ENCODE measurements at regions not wholly inside any gene's neighbourhood (a gene's known extent, or its start where the extent isn't known, plus 50 kb on each side); places are given as distances from the start of the nearest gene placed in this dataset.

- TF ChIP-seq EP300 (IDR thresholded peaks at IDR 0.05; ENCODE audit: borderline replicate concordance in 1 of 2, low read depth in 1 of 2, low read length in 1 of 2), result no peak
- TF ChIP-seq GABPA (IDR thresholded peaks at IDR 0.05; ENCODE audit: low read depth), result no peak
- no peak for TF ChIP-seq ELF1 (IDR thresholded peaks at IDR 0.05)
- TF ChIP-seq FOXM1 (IDR thresholded peaks at IDR 0.05; ENCODE audit: low read depth), result no peak
- no peak for TF ChIP-seq IRF3 (IDR thresholded peaks at IDR 0.05; ENCODE audit: low read depth, low read length)
Measured at GRCh38 chr11:95647871-95648270, 141.7 kb downstream of the FAM76B start (continued).

- no peaks in the 10 kb centered on the region for H3F3A ChIP-seq (replicated peaks; ENCODE audit: insufficient read depth)
- ChIA-PET CTCF (interaction anchor here (0.5 kb wide), 1 partner anchor 566 kb away, joined by 3 read pairs; no protein-coding TSS in a partner anchor), POLR2A (no interaction called here)
- no peak for TF ChIP-seq USF1 (IDR thresholded peaks at IDR 0.05; ENCODE audit: borderline replicate concordance, low read depth)
- no peak for TF ChIP-seq TAF1 (IDR thresholded peaks at IDR 0.05; ENCODE audit: borderline replicate concordance, low read depth, low read length)
- no peak for TF ChIP-seq PBX3 (IDR thresholded peaks at IDR 0.05)
- no peak for TF ChIP-seq NRF1 (IDR thresholded peaks at IDR 0.05; ENCODE audit: low read depth, low read length)
- no peak for TF ChIP-seq NFIC (IDR thresholded peaks at IDR 0.05; ENCODE audit: borderline replicate concordance)
- no peak for TF ChIP-seq RAD21 (IDR thresholded peaks at IDR 0.05; ENCODE audit: low read length)
- TF ChIP-seq REST (IDR thresholded peaks at IDR 0.05; ENCODE audit: low read depth, low read length), result no peak
- no peak for TF ChIP-seq SIN3A (IDR thresholded peaks at IDR 0.05; ENCODE audit: borderline replicate concordance, low read depth, low read length)
- no peak for TF ChIP-seq EZH2phosphoT487 (IDR thresholded peaks at IDR 0.05; ENCODE audit: borderline replicate concordance, low read depth)
- no peak for TF ChIP-seq RXRA (IDR thresholded peaks at IDR 0.05; ENCODE audit: borderline replicate concordance, low read depth)
- TF ChIP-seq FOXM1 (IDR thresholded peaks at IDR 0.05; ENCODE audit: low read depth), result no peak
- no peak for TF ChIP-seq EP300 (IDR thresholded peaks at IDR 0.05; ENCODE audit: borderline replicate concordance in 1 of 2, low read depth in 1 of 2, low read length in 1 of 2)
- TF ChIP-seq FOSL2 (IDR thresholded peaks at IDR 0.05; ENCODE audit: borderline replicate concordance, low read depth), result no peak
- TF ChIP-seq CTCF (IDR thresholded peaks at IDR 0.05), result no peak
- no peak for TF ChIP-seq POLR2AphosphoS5 (IDR thresholded peaks at IDR 0.05; ENCODE audit: low read depth, low read length)
- no peak for TF ChIP-seq MXI1 (IDR thresholded peaks at IDR 0.05; ENCODE audit: low read depth, low read length)
- no peak for TF ChIP-seq FOXJ3 (CRISPR knock-in tag; IDR thresholded peaks at IDR 0.05)
- H3K4me1 ChIP-seq (ENCODE audit: control insufficient read depth in 1 of 2, insufficient read depth in 2 of 2, low read depth in 1 of 2, low read length in 1 of 2), result peaks cover 0 to 7% of the 10 kb centered on the region in 2 experiments; a peak in 2 of 4 replicates
- WGBS (ENCODE audit: low lambda C conversion rate), result 92% methylated on average over 1 of the region's 1 CpG
- no peaks in the 10 kb centered on the region for H3K27me3 ChIP-seq (ENCODE audit: insufficient read depth)
- H3K4me2 ChIP-seq, result no peak overlapping the region
- no peaks in the 10 kb centered on the region for H3K36me3 ChIP-seq (replicated peaks in 1 of 2; ENCODE audit: control insufficient read depth in 1 of 2, insufficient read depth in 2 of 2, low read length in 1 of 2)
- H3K9ac ChIP-seq, result no peak overlapping the region
- H3K4me3 ChIP-seq (ENCODE audit: low read depth in 2 of 2, low read length in 1 of 2), result no peak overlapping the region
- no peaks in the 10 kb centered on the region for H3K9me2 ChIP-seq
- no peaks in the 10 kb centered on the region for H4K20me1 ChIP-seq (ENCODE audit: insufficient read depth)
- no peak overlapping the region for H3K27ac ChIP-seq (ENCODE audit: low read depth in 2 of 2, low read length in 1 of 2)
- H3K9me3 ChIP-seq, result no peaks in the 10 kb centered on the region
- no peaks in the 10 kb centered on the region for H3K79me2 ChIP-seq (ENCODE audit: insufficient read depth)
- DNase-seq, result no peak
- no peak overlapping the region for H2AFZ ChIP-seq (ENCODE audit: low read depth)
Measured at GRCh38 chr11:95647355-95647754, 142.2 kb downstream of the FAM76B start.
